DND-41 (cell line): ENCODE measurements at regions not wholly inside any gene's neighbourhood (a gene's known extent, or its start where the extent isn't known, plus 50 kb on each side); places are given as distances from the start of the nearest gene placed in this dataset.

Source experiments
- ATAC-seq: fragments of 200-7000 bp; cut with Tn5 transposase; 3 replicates; pipeline ENCODE4 v1.9.1; 2021; ENCODE audit warnings: low read depth; ENCODE audit not compliant: insufficient read depth
- DNase-seq: peaks from one replicate; pipeline ENCODE4 v3.0.0-alpha.2; 2020
- H2AFZ ChIP-seq: 2 replicates; pipeline ENCODE4 v1.6.0; 2012; ENCODE audit warnings: low read depth, low read length
- H3K27ac ChIP-seq: 2 replicates; pipeline ENCODE4 v1.5.1; 2012; ENCODE audit warnings: low read length, inconsistent platforms
- H3K27me3 ChIP-seq: fragments of 200-600 bp; sonication (generic); 2 replicates; pipeline ENCODE4 v1.6.0; 2012; ENCODE audit warnings: low read length, mild to moderate bottlenecking, inconsistent platforms; ENCODE audit not compliant: insufficient read depth, poor library complexity
- H3K36me3 ChIP-seq: 2 replicates; pipeline ENCODE4 v1.5.1; 2012; ENCODE audit warnings: low read length, inconsistent platforms; ENCODE audit not compliant: insufficient read depth
- H3K4me1 ChIP-seq: 2 replicates; pipeline ENCODE4 v1.5.1; 2012; ENCODE audit warnings: mild to moderate bottlenecking, low read length; ENCODE audit not compliant: insufficient read depth
- H3K4me2 ChIP-seq: 2 replicates; pipeline ENCODE4 v1.6.0; 2012; ENCODE audit warnings: mild to moderate bottlenecking, moderate library complexity, low read length, inconsistent platforms; ENCODE audit not compliant: insufficient read depth
- H3K4me3 ChIP-seq, 2 experiments: fragments of 200-600 bp in 1 of 2; shearing (Covaris generic) in 1 of 2; 2 replicates each; pipeline ENCODE4 v1.5.1; 2012 to 2016; ENCODE audit warnings: inconsistent platforms in 2 of 2, low read length in 2 of 2, mild to moderate bottlenecking in 2 of 2, low read depth in 1 of 2, moderate library complexity in 1 of 2
- H3K79me2 ChIP-seq: 2 replicates; pipeline ENCODE4 v1.6.0; 2012; ENCODE audit warnings: low read length, inconsistent platforms; ENCODE audit not compliant: insufficient read depth
- H3K9ac ChIP-seq: 2 replicates; pipeline ENCODE4 v1.6.0; 2012; ENCODE audit warnings: low read depth, mild to moderate bottlenecking, inconsistent platforms, low read length, moderate library complexity
- H3K9me3 ChIP-seq: 2 replicates; pipeline ENCODE4 v1.5.1; 2012; ENCODE audit warnings: low read length, moderate library complexity, mild to moderate bottlenecking, inconsistent platforms; ENCODE audit not compliant: insufficient read depth, severe bottlenecking
- H4K20me1 ChIP-seq: 2 replicates; pipeline ENCODE4 v1.6.0; 2012; ENCODE audit warnings: low read length; ENCODE audit not compliant: insufficient read depth
- EZH2 ChIP-seq: IDR thresholded peaks from 3 replicates; pipeline ENCODE4 v1.6.1; 2012; ENCODE audit warnings: borderline replicate concordance, low read depth, mild to moderate bottlenecking, moderate library complexity, low read length, inconsistent platforms; ENCODE audit not compliant: severe bottlenecking
- TF ChIP-seq, protein P1 (sequence below): IDR thresholded peaks from 2 replicates; pipeline ENCODE4 v1.5.1; 2012; ENCODE audit warnings: borderline replicate concordance, low read length, moderate library complexity, mild to moderate bottlenecking; ENCODE audit not compliant: poor library complexity, severe bottlenecking; ENCODE audit errors: extremely low read depth

DNA sequence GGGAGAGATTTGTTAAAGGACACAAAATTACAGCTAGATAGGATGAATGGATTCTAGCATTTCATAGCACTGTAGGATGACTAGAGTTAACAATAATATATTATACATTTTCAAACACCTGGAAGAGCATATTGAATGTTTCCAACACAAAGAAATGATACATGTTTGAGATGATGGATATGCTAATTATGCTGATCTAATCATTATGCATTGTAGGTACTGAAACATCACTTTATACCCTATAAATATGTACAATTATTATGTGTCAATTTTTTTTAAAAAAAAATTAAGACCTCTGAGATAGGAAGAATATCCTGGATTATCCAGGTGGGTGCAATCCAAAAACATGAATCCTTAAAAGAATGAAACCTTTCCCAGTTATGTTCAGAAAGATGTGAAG lies 100.3 kb upstream of the CPNE8 start:
- no peak overlapping the region for H3K27ac ChIP-seq
- H2AFZ ChIP-seq, result no peak overlapping the region
- TF ChIP-seq, protein P1, sequence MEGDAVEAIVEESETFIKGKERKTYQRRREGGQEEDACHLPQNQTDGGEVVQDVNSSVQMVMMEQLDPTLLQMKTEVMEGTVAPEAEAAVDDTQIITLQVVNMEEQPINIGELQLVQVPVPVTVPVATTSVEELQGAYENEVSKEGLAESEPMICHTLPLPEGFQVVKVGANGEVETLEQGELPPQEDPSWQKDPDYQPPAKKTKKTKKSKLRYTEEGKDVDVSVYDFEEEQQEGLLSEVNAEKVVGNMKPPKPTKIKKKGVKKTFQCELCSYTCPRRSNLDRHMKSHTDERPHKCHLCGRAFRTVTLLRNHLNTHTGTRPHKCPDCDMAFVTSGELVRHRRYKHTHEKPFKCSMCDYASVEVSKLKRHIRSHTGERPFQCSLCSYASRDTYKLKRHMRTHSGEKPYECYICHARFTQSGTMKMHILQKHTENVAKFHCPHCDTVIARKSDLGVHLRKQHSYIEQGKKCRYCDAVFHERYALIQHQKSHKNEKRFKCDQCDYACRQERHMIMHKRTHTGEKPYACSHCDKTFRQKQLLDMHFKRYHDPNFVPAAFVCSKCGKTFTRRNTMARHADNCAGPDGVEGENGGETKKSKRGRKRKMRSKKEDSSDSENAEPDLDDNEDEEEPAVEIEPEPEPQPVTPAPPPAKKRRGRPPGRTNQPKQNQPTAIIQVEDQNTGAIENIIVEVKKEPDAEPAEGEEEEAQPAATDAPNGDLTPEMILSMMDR, result no peak
- TF ChIP-seq EZH2, result no peak
- no peaks in the 10 kb centered on the region for H3K4me1 ChIP-seq
- no peaks in the 10 kb centered on the region for H3K9me3 ChIP-seq
- H3K4me3 ChIP-seq, result no peak overlapping the region
- no peaks in the 10 kb centered on the region for H3K79me2 ChIP-seq
- H3K4me2 ChIP-seq, result no peak overlapping the region
- H3K36me3 ChIP-seq, result no peaks in the 10 kb centered on the region
- H3K27me3 ChIP-seq, result no peaks in the 10 kb centered on the region
- no peaks in the 10 kb centered on the region for H4K20me1 ChIP-seq
- no peak overlapping the region for H3K9ac ChIP-seq
- no peak for ATAC-seq
- no peak for DNase-seq

- no peak overlapping the region for H2AFZ ChIP-seq
- H3K4me3 ChIP-seq, result no peak overlapping the region
- no peak for TF ChIP-seq EZH2
- TF ChIP-seq, protein P1, result no peak
- H3K27me3 ChIP-seq, result no peaks in the 10 kb centered on the region
- H3K4me2 ChIP-seq, result no peak overlapping the region
- no peak overlapping the region for H3K27ac ChIP-seq
- H4K20me1 ChIP-seq, result no peaks in the 10 kb centered on the region
- DNase-seq (no peak), ATAC-seq (no peak)
- H3K4me1 ChIP-seq, result no peaks in the 10 kb centered on the region
- no peaks in the 10 kb centered on the region for H3K36me3 ChIP-seq
- no peak overlapping the region for H3K9ac ChIP-seq
- no peaks in the 10 kb centered on the region for H3K9me3 ChIP-seq
- H3K79me2 ChIP-seq, result no peaks in the 10 kb centered on the region
Observed at GRCh38 chr12:39003541-39004155, 98.3 kb upstream of the CPNE8 start.

DNA sequence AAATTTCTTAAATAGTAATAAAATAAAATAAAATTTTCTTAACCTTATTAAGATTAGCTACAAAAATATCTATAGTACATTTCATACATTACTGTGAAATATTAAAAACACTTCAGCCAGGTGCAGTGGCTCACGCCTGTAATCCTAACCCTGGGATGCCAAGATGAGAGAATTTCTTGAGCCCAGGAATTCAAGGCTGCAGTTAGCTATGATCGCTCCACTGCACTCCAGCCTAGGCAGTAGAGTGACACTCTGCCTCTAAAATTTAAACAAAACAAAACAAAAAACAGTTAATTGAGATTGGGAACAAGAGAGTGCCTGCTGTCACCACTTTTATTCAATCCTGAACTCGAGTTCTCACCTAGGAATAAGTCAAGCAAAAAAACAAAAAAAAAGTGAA lies 95.0 kb upstream of the CPNE8 start:
- Histone ChIP-seq H3K79me2 (no peaks in the 10 kb centered on the region), H3K27me3 (no peaks in the 10 kb centered on the region), H3K4me1 (no peaks in the 10 kb centered on the region), H3K36me3 (no peaks in the 10 kb centered on the region), H3K27ac (no peak overlapping the region), H3K9me3 (no peaks in the 10 kb centered on the region), H3K4me2 (no peak overlapping the region), H4K20me1 (no peaks in the 10 kb centered on the region), H3K9ac (no peak overlapping the region), H2AFZ (no peak overlapping the region), H3K4me3 (no peak overlapping the region)
- DNase-seq, result no peak
- ATAC-seq, result no peak
- no peak for TF ChIP-seq EZH2
- TF ChIP-seq, protein P1, result no peak
